Aorta (tissue), 5 donors: ENCODE measurements at regions not wholly inside any gene's neighbourhood (a gene's known extent, or its start where the extent isn't known, plus 50 kb on each side); places are given as distances from the start of the nearest gene placed in this dataset.

ENCODE experiments used
- ATAC-seq: fragments of 200-7000 bp; cut with Tn5 transposase; one replicate; pipeline ENCODE4 v1.9.1; 2022; ENCODE audit warnings: moderate library complexity; ENCODE audit not compliant: low FRiP score
- DNase-seq, 2 donors: peaks; one replicate each; pipeline ENCODE4 v3.0.0-alpha.2; 2020
- H3K27ac ChIP-seq, 2 donors: one replicate each; pipeline ENCODE4 v1.5.1; 2013; ENCODE audit warnings: low read length in 2 of 2, mild to moderate bottlenecking in 2 of 2, moderate library complexity in 2 of 2, control low read depth in 1 of 2, inconsistent platforms in 1 of 2, low read depth in 1 of 2
- H3K27me3 ChIP-seq, 2 donors: one replicate each; pipeline ENCODE4 v1.6.1; 2013; ENCODE audit warnings: control low read depth in 1 of 2, low read length in 1 of 2, mild to moderate bottlenecking in 1 of 2, moderate library complexity in 1 of 2; ENCODE audit not compliant: insufficient read depth in 2 of 2, control insufficient read depth in 1 of 2
- H3K36me3 ChIP-seq, 2 donors: one replicate each; pipeline ENCODE4 v1.6.1; 2013; ENCODE audit warnings: control low read depth in 1 of 2, low read length in 1 of 2, mild to moderate bottlenecking in 1 of 2; ENCODE audit not compliant: insufficient read depth in 2 of 2, control insufficient read depth in 1 of 2
- H3K4me1 ChIP-seq, 2 donors: one replicate each; pipeline ENCODE4 v1.6.1; 2013; ENCODE audit warnings: low read length in 2 of 2, control low read depth in 1 of 2, mild to moderate bottlenecking in 1 of 2, moderate library complexity in 1 of 2; ENCODE audit not compliant: insufficient read depth in 2 of 2, control insufficient read depth in 1 of 2
- H3K4me3 ChIP-seq, 2 donors: one replicate each; pipeline ENCODE4 v1.5.1; 2013; ENCODE audit warnings: low read length in 2 of 2, control low read depth in 1 of 2, mild to moderate bottlenecking in 1 of 2
- H3K9me3 ChIP-seq: one replicate; pipeline ENCODE4 v1.6.1; 2013; ENCODE audit warnings: mild to moderate bottlenecking, low read length; ENCODE audit not compliant: control insufficient read depth
- WGBS, 2 donors: extraction: QIAGEN DNeasy Blood & Tissue Kit; methylation state at CpG; one replicate each; pipeline ENCODE4 v1.1.7; 2013; 5-methylcytosine and 5-hydroxymethylcytosine counted together
- intact Hi-C, 2 donors: fragments of 100-400 bp; cut with DNase I; formaldehyde crosslinking; loops; one replicate each; pipeline versions ENCODE4 v1.14.2 to v1.15.0; 2022
- donor health status: healthy with polysubstance abuse.
- donor health status: Bipolar disorder and iron deficiency.
- donor health status: DM: no; HTN: no; CAD: no.
- donor health status: DM: no; HTN: no; CAD: no.
- donor health status: DM: yes; HTN: yes; CAD: no.

GRCh38 chr15:93887151-93887550, 344.2 kb upstream of the MCTP2 start:
- intact Hi-C loops, result no loop called here
- no peak for DNase-seq
- Histone ChIP-seq H3K4me3 (no peak overlapping the region), H3K9me3 (no peaks in the 10 kb centered on the region), H3K27ac (no peak overlapping the region), H3K27me3 (peaks cover 0 to 1% of the 10 kb centered on the region in 2 donors), H3K36me3 (no peaks in the 10 kb centered on the region), H3K4me1 (no peaks in the 10 kb centered on the region)
- ATAC-seq, result no peak
- WGBS, 2 donors, result 98% methylated on average over 1 of the region's 1 CpG

GRCh38 chr15:93882779-93883178, 348.6 kb upstream of the MCTP2 start:
- 87 to 88% methylated on average over 3 of the region's 3 CpGs for WGBS, 2 donors
- Histone ChIP-seq H3K27ac (no peak overlapping the region), H3K4me1 (peaks cover 0 to 1% of the 10 kb centered on the region in 2 donors), H3K4me3 (no peak overlapping the region), H3K9me3 (no peaks in the 10 kb centered on the region), H3K36me3 (no peaks in the 10 kb centered on the region), H3K27me3 (no peaks in the 10 kb centered on the region)
- intact Hi-C loops, result no loop called here
- DNase-seq (no peak), ATAC-seq (no peak)

GRCh38 chr15:93882141-93882540, 349.2 kb upstream of the MCTP2 start:
- DNase-seq (no peak), ATAC-seq (peak; percentile 57)
- Histone ChIP-seq H3K27ac (no peak overlapping the region), H3K9me3 (no peaks in the 10 kb centered on the region), H3K36me3 (no peaks in the 10 kb centered on the region), H3K27me3 (no peaks in the 10 kb centered on the region), H3K4me3 (no peak overlapping the region), H3K4me1 (peaks cover 0 to 1% of the 10 kb centered on the region in 2 donors)
- intact Hi-C loops, result no loop called here
- WGBS, 2 donors, result 7 to 17% methylated on average over 1 of the region's 1 CpG

GRCh38 chr15:93881310-93881709, 350.1 kb upstream of the MCTP2 start:
- no peaks in the 10 kb centered on the region for H3K36me3 ChIP-seq
- no peak overlapping the region for H3K4me3 ChIP-seq
- H3K27me3 ChIP-seq, result no peaks in the 10 kb centered on the region
- intact Hi-C loops, result no loop called here
- H3K4me1 ChIP-seq, result peaks cover 0 to 1% of the 10 kb centered on the region in 2 donors
- no peak for ATAC-seq
- no peak for DNase-seq
- H3K9me3 ChIP-seq, result no peaks in the 10 kb centered on the region
- no peak overlapping the region for H3K27ac ChIP-seq

- DNase-seq, result no peak
- ATAC-seq, result no peak
- intact Hi-C loops, result no loop called here
- no peaks in the 10 kb centered on the region for H3K27me3 ChIP-seq
- WGBS, 2 donors, result 86 to 92% methylated on average over 1 of the region's 1 CpG
- peaks cover 0 to 1% of the 10 kb centered on the region in 2 donors for H3K4me1 ChIP-seq
- no peaks in the 10 kb centered on the region for H3K9me3 ChIP-seq
- no peak overlapping the region for H3K4me3 ChIP-seq
- no peak overlapping the region for H3K27ac ChIP-seq
- no peaks in the 10 kb centered on the region for H3K36me3 ChIP-seq
Measured at GRCh38 chr15:93880358-93880757, 351.0 kb upstream of the MCTP2 start.

GRCh38 chr15:93870583-93870982, 360.8 kb upstream of the MCTP2 start:
- ATAC-seq, result no peak
- H3K4me1 ChIP-seq, result no peaks in the 10 kb centered on the region
- no peak overlapping the region for H3K4me3 ChIP-seq
- no peak overlapping the region for H3K27ac ChIP-seq
- 84 to 88% methylated on average over 2 of the region's 2 CpGs for WGBS, 2 donors
- no peaks in the 10 kb centered on the region for H3K36me3 ChIP-seq
- no peaks in the 10 kb centered on the region for H3K27me3 ChIP-seq
- peaks cover 1% of the 10 kb centered on the region for H3K9me3 ChIP-seq
- intact Hi-C loops, result no loop called here
- no peak for DNase-seq

- Histone ChIP-seq H3K27me3 (no peaks in the 10 kb centered on the region), H3K27ac (no peak overlapping the region), H3K4me1 (no peaks in the 10 kb centered on the region), H3K4me3 (no peak overlapping the region), H3K36me3 (no peaks in the 10 kb centered on the region), H3K9me3 (peaks cover 1% of the 10 kb centered on the region)
- WGBS, 2 donors, result 50 to 52% methylated on average over 1 of the region's 1 CpG
- intact Hi-C loops, result no loop called here
- ATAC-seq (no peak), DNase-seq (no peak)
Measured at GRCh38 chr15:93866948-93867347, 364.4 kb upstream of the MCTP2 start.

GRCh38 chr15:93866476-93866875, 364.9 kb upstream of the MCTP2 start:
- no peak overlapping the region for H3K27ac ChIP-seq
- no peaks in the 10 kb centered on the region for H3K36me3 ChIP-seq
- DNase-seq, result no peak
- peaks cover 1% of the 10 kb centered on the region for H3K9me3 ChIP-seq
- H3K27me3 ChIP-seq, result no peaks in the 10 kb centered on the region
- H3K4me3 ChIP-seq, result no peak overlapping the region
- intact Hi-C loops, result no loop called here
- 48 to 69% methylated on average over 6 of the region's 6 CpGs for WGBS, 2 donors
- H3K4me1 ChIP-seq, result no peaks in the 10 kb centered on the region
- no peak for ATAC-seq

- H3K9me3 ChIP-seq, result peaks cover 1% of the 10 kb centered on the region
- WGBS, 2 donors, result 74 to 90% methylated on average over 4 of the region's 4 CpGs
- no peaks in the 10 kb centered on the region for H3K36me3 ChIP-seq
- intact Hi-C loops, result no loop called here
- DNase-seq, result no peak
- no peak for ATAC-seq
- no peaks in the 10 kb centered on the region for H3K27me3 ChIP-seq
- H3K4me3 ChIP-seq, result no peak overlapping the region
- no peak overlapping the region for H3K27ac ChIP-seq
- H3K4me1 ChIP-seq, result no peaks in the 10 kb centered on the region
Measured at GRCh38 chr15:93865586-93865985, 365.8 kb upstream of the MCTP2 start.
